ENCODE measurements at regions not wholly inside any gene's neighbourhood (a gene's known extent, or its start where the extent isn't known, plus 50 kb on each side); places are given as distances from the start of the nearest gene placed in this dataset.

- 70 to 80% methylated on average over 8 of the region's 8 CpGs for WGBS, 2 donors
- H3K9me3 ChIP-seq (ENCODE audit: control insufficient read depth in 2 of 2, insufficient read depth in 1 of 2, low read depth in 1 of 2, low read length in 1 of 2), result peaks cover 0 to 2% of the 10 kb centered on the region in 2 donors
- no peaks in the 10 kb centered on the region for H3K4me1 ChIP-seq (ENCODE audit: control insufficient read depth in 2 of 2, insufficient read depth in 2 of 2, low read length in 1 of 2)
- no peaks in the 10 kb centered on the region for H3K36me3 ChIP-seq (ENCODE audit: control insufficient read depth in 2 of 2, insufficient read depth in 2 of 2, low read length in 1 of 2)
- H3K27ac ChIP-seq (ENCODE audit: low read depth in 2 of 2, low read length in 1 of 2), result no peak overlapping the region
- no peaks in the 10 kb centered on the region for H3K27me3 ChIP-seq (ENCODE audit: control insufficient read depth in 1 of 2, insufficient read depth in 2 of 2, low read length in 2 of 2)
- H3K4me3 ChIP-seq (ENCODE audit: low read depth in 1 of 2, low read length in 2 of 2), result no peak overlapping the region
Observed at GRCh38 chr5:8227112-8227511, 358.2 kb downstream of the MTRR start.

GRCh38 chr5:8229551-8229950, 360.6 kb downstream of the MTRR start:
- H3K4me3 ChIP-seq (ENCODE audit: low read depth in 1 of 2, low read length in 2 of 2), result no peak overlapping the region
- no peaks in the 10 kb centered on the region for H3K27me3 ChIP-seq (ENCODE audit: control insufficient read depth in 1 of 2, insufficient read depth in 2 of 2, low read length in 2 of 2)
- H3K27ac ChIP-seq (ENCODE audit: low read depth in 2 of 2, low read length in 1 of 2), result no peak overlapping the region
- H3K9me3 ChIP-seq (ENCODE audit: control insufficient read depth in 2 of 2, insufficient read depth in 1 of 2, low read depth in 1 of 2, low read length in 1 of 2), result peaks cover 0 to 2% of the 10 kb centered on the region in 2 donors
- WGBS, 2 donors, result 82 to 92% methylated on average over 4 of the region's 4 CpGs
- H3K36me3 ChIP-seq (ENCODE audit: control insufficient read depth in 2 of 2, insufficient read depth in 2 of 2, low read length in 1 of 2), result no peaks in the 10 kb centered on the region
- H3K4me1 ChIP-seq (ENCODE audit: control insufficient read depth in 2 of 2, insufficient read depth in 2 of 2, low read length in 1 of 2), result no peaks in the 10 kb centered on the region

GRCh38 chr5:8230868-8231267, 361.9 kb downstream of the MTRR start:
- H3K27ac ChIP-seq (ENCODE audit: low read depth in 2 of 2, low read length in 1 of 2), result no peak overlapping the region
- H3K27me3 ChIP-seq (ENCODE audit: control insufficient read depth in 1 of 2, insufficient read depth in 2 of 2, low read length in 2 of 2), result no peaks in the 10 kb centered on the region
- WGBS, 2 donors, result 54 to 61% methylated on average over 2 of the region's 2 CpGs
- H3K9me3 ChIP-seq (ENCODE audit: control insufficient read depth in 2 of 2, insufficient read depth in 1 of 2, low read depth in 1 of 2, low read length in 1 of 2), result peaks cover 0 to 2% of the 10 kb centered on the region in 2 donors
- H3K4me3 ChIP-seq (ENCODE audit: low read depth in 1 of 2, low read length in 2 of 2), result no peak overlapping the region
- no peaks in the 10 kb centered on the region for H3K4me1 ChIP-seq (ENCODE audit: control insufficient read depth in 2 of 2, insufficient read depth in 2 of 2, low read length in 1 of 2)
- no peaks in the 10 kb centered on the region for H3K36me3 ChIP-seq (ENCODE audit: control insufficient read depth in 2 of 2, insufficient read depth in 2 of 2, low read length in 1 of 2)

GRCh38 chr5:8233479-8233878, 364.5 kb downstream of the MTRR start:
- no peak overlapping the region for H3K27ac ChIP-seq (ENCODE audit: low read depth in 2 of 2, low read length in 1 of 2)

GRCh38 chr5:8234179-8234770, 365.3 kb downstream of the MTRR start:
- H3K27me3 ChIP-seq (ENCODE audit: control insufficient read depth in 1 of 2, insufficient read depth in 2 of 2, low read length in 2 of 2), result no peaks in the 10 kb centered on the region
- H3K27ac ChIP-seq (ENCODE audit: low read depth in 2 of 2, low read length in 1 of 2), result no peak overlapping the region
- H3K9me3 ChIP-seq (ENCODE audit: control insufficient read depth in 2 of 2, insufficient read depth in 1 of 2, low read depth in 1 of 2, low read length in 1 of 2), result peaks cover 0 to 2% of the 10 kb centered on the region in 2 donors
- WGBS, 2 donors, result 43 to 45% methylated on average over 3 of the region's 3 CpGs
- H3K4me1 ChIP-seq (ENCODE audit: control insufficient read depth in 2 of 2, insufficient read depth in 2 of 2, low read length in 1 of 2), result no peaks in the 10 kb centered on the region
- no peaks in the 10 kb centered on the region for H3K36me3 ChIP-seq (ENCODE audit: control insufficient read depth in 2 of 2, insufficient read depth in 2 of 2, low read length in 1 of 2)
- no peak overlapping the region for H3K4me3 ChIP-seq (ENCODE audit: low read depth in 1 of 2, low read length in 2 of 2)

More at GRCh38 chr5:8233479-8233878, 364.5 kb downstream of the MTRR start:
- no peaks in the 10 kb centered on the region for H3K27me3 ChIP-seq (ENCODE audit: control insufficient read depth in 1 of 2, insufficient read depth in 2 of 2, low read length in 2 of 2)
- peaks cover 0 to 2% of the 10 kb centered on the region in 2 donors for H3K9me3 ChIP-seq (ENCODE audit: control insufficient read depth in 2 of 2, insufficient read depth in 1 of 2, low read depth in 1 of 2, low read length in 1 of 2)
- H3K4me1 ChIP-seq (ENCODE audit: control insufficient read depth in 2 of 2, insufficient read depth in 2 of 2, low read length in 1 of 2), result no peaks in the 10 kb centered on the region
- no peak overlapping the region for H3K4me3 ChIP-seq (ENCODE audit: low read depth in 1 of 2, low read length in 2 of 2)
- no peaks in the 10 kb centered on the region for H3K36me3 ChIP-seq (ENCODE audit: control insufficient read depth in 2 of 2, insufficient read depth in 2 of 2, low read length in 1 of 2)

GRCh38 chr5:8238080-8238479, 369.1 kb downstream of the MTRR start:
- 87 to 89% methylated on average over 5 of the region's 5 CpGs for WGBS, 2 donors
- no peaks in the 10 kb centered on the region for H3K9me3 ChIP-seq (ENCODE audit: control insufficient read depth in 2 of 2, insufficient read depth in 1 of 2, low read depth in 1 of 2, low read length in 1 of 2)
- no peaks in the 10 kb centered on the region for H3K27me3 ChIP-seq (ENCODE audit: control insufficient read depth in 1 of 2, insufficient read depth in 2 of 2, low read length in 2 of 2)
- no peak overlapping the region for H3K27ac ChIP-seq (ENCODE audit: low read depth in 2 of 2, low read length in 1 of 2)
- no peak overlapping the region for H3K4me3 ChIP-seq (ENCODE audit: low read depth in 1 of 2, low read length in 2 of 2)
- no peaks in the 10 kb centered on the region for H3K36me3 ChIP-seq (ENCODE audit: control insufficient read depth in 2 of 2, insufficient read depth in 2 of 2, low read length in 1 of 2)
- H3K4me1 ChIP-seq (ENCODE audit: control insufficient read depth in 2 of 2, insufficient read depth in 2 of 2, low read length in 1 of 2), result no peaks in the 10 kb centered on the region

- Histone ChIP-seq H3K27me3 (ENCODE audit: control insufficient read depth in 1 of 2, insufficient read depth in 2 of 2, low read length in 2 of 2) (no peaks in the 10 kb centered on the region), H3K4me3 (ENCODE audit: low read depth in 1 of 2, low read length in 2 of 2) (no peak overlapping the region), H3K4me1 (ENCODE audit: control insufficient read depth in 2 of 2, insufficient read depth in 2 of 2, low read length in 1 of 2) (no peaks in the 10 kb centered on the region), H3K27ac (ENCODE audit: low read depth in 2 of 2, low read length in 1 of 2) (no peak overlapping the region), H3K9me3 (ENCODE audit: control insufficient read depth in 2 of 2, insufficient read depth in 1 of 2, low read depth in 1 of 2, low read length in 1 of 2) (peaks cover 0 to 6% of the 10 kb centered on the region in 2 donors), H3K36me3 (ENCODE audit: control insufficient read depth in 2 of 2, insufficient read depth in 2 of 2, low read length in 1 of 2) (no peaks in the 10 kb centered on the region)
- WGBS, 2 donors, result 60 to 69% methylated on average over 5 of the region's 5 CpGs
Observed at GRCh38 chr5:8239198-8239597, 370.2 kb downstream of the MTRR start.

GRCh38 chr5:8239646-8240045, 370.7 kb downstream of the MTRR start:
- H3K27ac ChIP-seq (ENCODE audit: low read depth in 2 of 2, low read length in 1 of 2), result no peak overlapping the region
- H3K4me1 ChIP-seq (ENCODE audit: control insufficient read depth in 2 of 2, insufficient read depth in 2 of 2, low read length in 1 of 2), result no peaks in the 10 kb centered on the region
- H3K27me3 ChIP-seq (ENCODE audit: control insufficient read depth in 1 of 2, insufficient read depth in 2 of 2, low read length in 2 of 2), result no peaks in the 10 kb centered on the region
- H3K9me3 ChIP-seq (ENCODE audit: control insufficient read depth in 2 of 2, insufficient read depth in 1 of 2, low read depth in 1 of 2, low read length in 1 of 2), result peaks cover 0 to 6% of the 10 kb centered on the region in 2 donors
- no peak overlapping the region for H3K4me3 ChIP-seq (ENCODE audit: low read depth in 1 of 2, low read length in 2 of 2)
- no peaks in the 10 kb centered on the region for H3K36me3 ChIP-seq (ENCODE audit: control insufficient read depth in 2 of 2, insufficient read depth in 2 of 2, low read length in 1 of 2)
- 53 to 71% methylated on average over 5 of the region's 5 CpGs for WGBS, 2 donors

- Histone ChIP-seq H3K27me3 (ENCODE audit: control insufficient read depth in 1 of 2, insufficient read depth in 2 of 2, low read length in 2 of 2) (no peaks in the 10 kb centered on the region), H3K27ac (ENCODE audit: low read depth in 2 of 2, low read length in 1 of 2) (no peak overlapping the region), H3K4me3 (ENCODE audit: low read depth in 1 of 2, low read length in 2 of 2) (no peak overlapping the region), H3K36me3 (ENCODE audit: control insufficient read depth in 2 of 2, insufficient read depth in 2 of 2, low read length in 1 of 2) (no peaks in the 10 kb centered on the region), H3K9me3 (ENCODE audit: control insufficient read depth in 2 of 2, insufficient read depth in 1 of 2, low read depth in 1 of 2, low read length in 1 of 2) (peaks cover 0 to 6% of the 10 kb centered on the region in 2 donors), H3K4me1 (ENCODE audit: control insufficient read depth in 2 of 2, insufficient read depth in 2 of 2, low read length in 1 of 2) (no peaks in the 10 kb centered on the region)
- 17 to 32% methylated on average over 1 of the region's 1 CpG for WGBS, 2 donors
Observed at GRCh38 chr5:8241076-8241475, 372.1 kb downstream of the MTRR start.

- Histone ChIP-seq H3K27me3 (ENCODE audit: control insufficient read depth in 1 of 2, insufficient read depth in 2 of 2, low read length in 2 of 2) (no peaks in the 10 kb centered on the region), H3K36me3 (ENCODE audit: control insufficient read depth in 2 of 2, insufficient read depth in 2 of 2, low read length in 1 of 2) (no peaks in the 10 kb centered on the region), H3K4me3 (ENCODE audit: low read depth in 1 of 2, low read length in 2 of 2) (no peak overlapping the region), H3K9me3 (ENCODE audit: control insufficient read depth in 2 of 2, insufficient read depth in 1 of 2, low read depth in 1 of 2, low read length in 1 of 2) (peaks cover 0 to 6% of the 10 kb centered on the region in 2 donors), H3K4me1 (ENCODE audit: control insufficient read depth in 2 of 2, insufficient read depth in 2 of 2, low read length in 1 of 2) (no peaks in the 10 kb centered on the region), H3K27ac (ENCODE audit: low read depth in 2 of 2, low read length in 1 of 2) (no peak overlapping the region)
- WGBS, 2 donors, result 68 to 79% methylated on average over 3 of the region's 3 CpGs
Observed at GRCh38 chr5:8241558-8241957, 372.6 kb downstream of the MTRR start.
